NCI-H187 treated with DMSO at 0.1 percent for 48 hours (cell line): ENCODE measurements at regions not wholly inside any gene's neighbourhood (a gene's known extent, or its start where the extent isn't known, plus 50 kb on each side); places are given as distances from the start of the nearest gene placed in this dataset.
"Not testable (repeated sequence)": the region's sequence is repeated elsewhere in the genome, so short reads cannot be mapped to it uniquely, and the experiment has no call there.

Experiments
- DNase-seq: peaks from one replicate; lab custom pipeline; 2025; lab: John Stamatoyannopoulos, UW

DNA sequence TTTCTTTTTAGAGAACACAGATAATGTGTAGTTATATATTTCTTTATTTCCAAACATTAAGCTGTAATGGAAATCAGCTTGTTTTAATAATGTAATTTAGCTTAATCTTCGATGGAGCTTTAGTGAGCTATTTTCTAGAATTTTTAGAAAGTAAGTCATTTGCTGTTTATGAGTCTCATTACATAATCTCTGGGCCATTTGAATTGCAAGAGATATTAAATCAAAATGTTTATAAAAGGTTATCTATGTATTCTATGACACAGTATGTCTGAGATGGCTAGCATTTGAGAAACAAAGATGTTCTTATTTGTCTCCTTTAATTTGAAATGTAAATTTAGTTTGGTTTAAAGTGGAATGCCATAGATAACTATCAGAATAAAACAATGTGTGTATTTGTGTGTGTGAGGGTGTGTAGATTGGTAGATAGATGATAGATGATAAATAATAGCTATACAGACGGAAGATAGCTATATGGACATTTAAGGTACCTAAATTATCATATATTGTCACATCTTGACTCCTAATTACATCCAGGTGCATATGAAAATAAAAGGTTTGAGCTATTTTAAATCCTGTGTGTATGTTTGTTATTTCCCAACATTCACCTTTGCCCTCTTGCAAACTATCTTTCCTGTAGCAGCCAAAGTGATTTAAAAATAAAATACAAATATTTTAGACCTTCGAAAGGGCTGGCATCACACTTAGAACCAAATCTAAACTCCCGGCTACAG, 478.0 kb upstream of the KLF6 start:
- no peak for DNase-seq

DNA sequence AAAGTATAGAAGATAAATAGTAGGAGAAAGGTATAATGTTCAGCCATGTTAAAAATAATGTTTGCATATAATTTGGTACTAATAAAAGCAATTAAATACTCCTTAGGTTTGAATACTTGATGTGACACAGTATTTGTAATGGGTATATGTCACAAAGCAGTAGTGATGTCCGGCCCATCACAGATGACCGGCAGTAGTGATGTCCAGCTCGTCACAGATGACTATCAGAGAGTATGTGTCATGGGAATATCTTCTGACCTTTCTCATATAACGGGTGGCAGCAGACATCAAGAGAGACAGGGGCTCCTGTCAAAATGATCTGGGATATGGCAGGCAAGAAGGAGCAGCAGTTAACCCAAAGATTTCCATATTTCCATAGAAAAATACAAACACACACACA, 477.4 kb upstream of the KLF6 start:
- no peak for DNase-seq

DNA sequence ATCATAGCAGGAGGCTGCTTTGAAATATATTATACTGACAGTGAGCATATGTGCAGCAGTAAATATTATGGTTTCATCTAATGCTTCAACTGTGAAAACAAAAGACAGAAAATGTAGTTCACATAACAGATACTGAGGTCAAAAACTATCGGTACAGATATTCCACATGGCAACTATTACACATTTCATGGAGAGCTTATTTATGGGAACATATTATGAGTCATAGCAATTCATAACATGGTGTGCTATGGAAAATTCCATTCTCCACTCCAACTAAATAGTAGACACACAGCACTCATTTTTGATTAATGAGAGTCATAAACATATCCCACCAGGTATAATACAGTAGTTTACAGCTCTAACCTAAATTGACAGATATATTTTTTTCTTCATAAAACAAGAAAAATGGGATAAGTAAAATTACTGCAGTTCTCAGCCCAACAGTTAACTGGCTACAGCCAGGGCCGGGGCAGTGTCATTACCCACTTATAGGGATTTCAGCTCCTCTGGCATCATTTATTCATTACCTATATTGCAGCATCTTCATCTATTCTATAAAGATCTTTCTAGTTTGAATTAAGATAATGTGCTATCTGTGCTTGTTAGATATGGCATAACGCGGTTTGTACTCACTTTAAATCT, 475.6 kb upstream of the KLF6 start:
- no peak for DNase-seq

DNA sequence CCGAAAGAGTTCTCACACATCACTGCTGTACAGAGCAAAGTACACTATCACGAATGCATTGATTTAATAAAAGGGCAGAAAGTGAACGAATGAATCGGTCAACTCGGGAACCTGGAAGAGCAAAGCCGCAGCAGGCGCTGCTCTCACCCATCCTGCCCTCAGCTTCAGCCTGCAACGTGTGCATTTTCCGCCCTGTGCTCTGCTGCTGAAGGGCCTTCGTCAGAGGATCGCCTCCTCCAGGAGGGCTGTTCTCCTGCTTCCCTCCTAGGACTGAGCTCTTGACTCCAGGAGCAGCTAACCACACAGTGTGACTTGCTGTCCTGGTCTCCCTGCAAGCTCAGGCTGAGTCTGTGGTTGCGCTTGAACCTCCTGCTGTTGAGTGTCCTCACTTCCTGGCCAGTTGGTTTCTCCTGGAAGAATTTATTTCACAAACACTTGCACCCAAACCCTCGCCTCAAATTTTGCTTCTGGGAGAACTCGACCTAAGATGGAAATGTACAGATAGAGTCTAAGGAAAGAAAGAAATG, 473.0 kb upstream of the KLF6 start:
- no peak for DNase-seq

GRCh38 chr10:4256971-4257370, 472.0 kb upstream of the KLF6 start:
- DNase-seq: no peak

- no peak for DNase-seq
These were observed 470.7 kb upstream of the KLF6 start for GRCh38 chr10:4255751-4256150.

DNA sequence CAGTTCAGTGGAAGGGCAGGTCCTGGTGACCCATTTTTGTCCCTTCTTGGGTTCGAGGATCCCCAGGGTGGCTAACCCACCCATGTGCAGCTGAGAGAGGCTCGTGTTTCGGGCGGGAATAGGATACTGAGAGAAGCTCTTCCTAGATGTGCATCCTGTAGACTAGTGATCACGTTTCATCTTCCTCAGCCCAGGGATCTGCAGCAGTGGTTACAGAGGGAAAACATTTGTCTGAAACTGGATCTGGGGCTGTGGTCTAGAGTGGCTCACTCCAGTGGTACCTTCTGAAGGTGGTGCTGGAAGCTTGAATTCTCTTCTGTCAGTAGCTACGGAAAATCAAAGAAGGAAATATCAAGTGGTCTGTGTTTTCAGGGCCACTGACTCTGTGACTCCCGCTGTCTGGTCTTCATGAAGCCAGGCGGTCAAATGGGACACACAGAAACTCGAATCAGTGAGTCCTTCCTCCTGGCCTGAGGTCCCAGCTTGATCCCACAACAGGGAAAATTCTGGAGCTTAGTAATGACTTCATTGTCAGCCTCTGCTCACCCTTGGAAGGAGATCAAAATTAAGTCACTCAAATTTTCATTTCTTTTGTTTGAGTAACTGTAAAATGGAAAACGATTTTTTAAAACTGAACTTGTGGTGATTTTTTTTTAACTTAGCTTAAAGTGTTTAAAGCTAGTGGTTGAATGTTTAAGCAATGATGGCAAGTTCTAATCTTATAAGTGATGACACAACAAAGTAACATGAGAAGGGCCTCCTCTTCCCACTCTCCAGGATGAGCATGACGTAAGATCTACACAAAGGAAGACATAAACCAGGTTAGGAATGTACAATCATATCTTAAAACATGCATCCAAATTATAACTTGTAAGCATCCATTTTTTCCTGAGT, 469.3 kb upstream of the KLF6 start:
- DNase-seq: no peak

- no peak for DNase-seq
These were observed 467.7 kb upstream of the KLF6 start for GRCh38 chr10:4252701-4253100.

DNA sequence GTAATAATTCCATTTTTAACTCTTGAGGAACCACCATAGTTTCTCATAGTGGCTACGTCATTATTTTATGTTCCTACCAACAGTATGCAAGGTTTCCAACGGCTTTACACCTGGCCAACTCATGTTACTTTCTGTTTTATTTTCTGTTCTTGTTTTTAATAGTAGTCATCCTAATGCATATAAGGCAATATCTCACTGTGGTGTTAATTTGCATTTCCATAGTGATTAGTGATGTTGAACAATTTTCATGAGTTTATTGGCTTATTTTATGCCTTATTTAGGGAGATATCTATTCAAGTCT, 465.5 kb upstream of the KLF6 start:
- DNase-seq: no peak

DNA sequence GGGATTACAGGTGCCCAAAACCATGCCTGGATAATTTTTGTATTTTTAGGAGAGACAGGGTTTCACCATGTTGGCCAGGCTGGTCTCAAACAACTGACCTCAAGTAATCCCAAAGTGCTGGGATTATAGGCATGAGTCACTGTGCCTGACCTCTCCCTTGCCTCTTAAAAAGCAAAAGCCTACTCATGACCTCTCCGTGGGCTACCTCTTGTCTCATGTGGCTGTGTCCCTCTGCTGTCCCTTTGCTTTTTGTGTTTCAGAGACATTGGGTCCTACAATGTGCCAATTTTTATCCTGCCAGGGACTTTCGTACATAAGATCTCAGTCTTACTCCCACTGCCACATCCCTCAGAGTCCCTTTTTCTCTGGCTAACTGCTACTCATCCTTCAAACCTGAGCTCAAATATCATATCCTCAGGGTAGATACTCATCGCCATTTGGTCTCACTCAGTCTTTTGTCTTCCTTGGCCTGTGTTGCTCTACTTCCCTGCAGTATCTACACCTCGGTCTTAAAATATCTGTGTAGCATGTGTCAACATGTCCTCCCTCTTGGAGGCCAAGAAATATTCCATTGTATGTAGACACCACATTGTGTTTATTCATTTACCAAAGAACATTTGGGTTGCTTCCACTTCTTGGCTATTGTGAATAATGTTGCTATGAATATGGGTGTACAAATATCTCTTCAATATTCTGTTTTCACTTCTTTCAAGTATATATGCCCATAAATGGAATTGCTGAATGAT, 465.0 kb upstream of the KLF6 start:
- DNase-seq: no peak

GRCh38 chr10:4247379-4247778, 462.4 kb upstream of the KLF6 start:
- no peak for DNase-seq

GRCh38 chr10:4246881-4247358, 461.9 kb upstream of the KLF6 start:
- DNase-seq: no peak

DNA sequence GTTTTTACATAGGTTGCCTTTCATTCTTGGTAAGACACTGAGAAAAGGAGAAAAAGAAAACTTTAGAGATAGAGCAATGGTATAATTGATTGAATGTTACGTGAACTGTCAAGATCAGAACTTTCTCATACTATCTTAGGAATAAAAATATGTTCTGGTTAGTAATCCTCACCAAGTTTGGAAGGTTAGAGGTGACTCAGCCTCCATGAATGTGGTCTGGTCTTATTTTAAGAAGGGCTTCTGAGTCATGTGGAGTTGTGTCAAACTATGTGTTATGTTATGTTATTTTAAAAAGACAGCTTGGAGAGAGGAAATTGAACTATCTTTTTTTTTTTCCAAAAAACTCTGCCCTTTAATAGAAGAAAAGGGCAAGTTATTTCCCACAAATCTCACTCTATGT, 458.6 kb upstream of the KLF6 start:
- no peak for DNase-seq

- no peak for DNase-seq
These were observed 458.2 kb upstream of the KLF6 start for GRCh38 chr10:4243169-4243568.

- no peak for DNase-seq
These were observed 457.6 kb upstream of the KLF6 start for GRCh38 chr10:4242561-4243035.

- no peak for DNase-seq
These were observed 456.8 kb upstream of the KLF6 start for GRCh38 chr10:4241724-4242345.

GRCh38 chr10:4240608-4241197, 455.7 kb upstream of the KLF6 start:
- DNase-seq: no peak

DNA sequence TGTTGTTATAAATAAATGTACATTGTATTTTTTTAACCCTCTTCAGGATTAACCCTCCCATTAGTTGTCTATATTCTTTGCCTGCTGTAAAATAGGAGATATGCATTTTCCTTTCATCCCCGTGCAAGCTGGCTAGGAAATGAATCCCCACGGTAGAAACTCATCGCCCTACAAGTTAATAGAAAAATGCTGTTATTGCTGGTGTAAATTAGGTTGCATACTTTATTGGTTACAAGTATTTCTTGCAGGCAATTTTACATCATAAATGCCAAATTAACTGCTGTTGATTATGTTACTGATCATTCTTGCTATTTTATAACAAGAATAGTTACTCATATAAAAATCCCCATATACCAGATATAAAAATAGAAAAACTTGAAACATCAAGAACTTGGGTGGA, 454.2 kb upstream of the KLF6 start:
- no peak for DNase-seq

DNA sequence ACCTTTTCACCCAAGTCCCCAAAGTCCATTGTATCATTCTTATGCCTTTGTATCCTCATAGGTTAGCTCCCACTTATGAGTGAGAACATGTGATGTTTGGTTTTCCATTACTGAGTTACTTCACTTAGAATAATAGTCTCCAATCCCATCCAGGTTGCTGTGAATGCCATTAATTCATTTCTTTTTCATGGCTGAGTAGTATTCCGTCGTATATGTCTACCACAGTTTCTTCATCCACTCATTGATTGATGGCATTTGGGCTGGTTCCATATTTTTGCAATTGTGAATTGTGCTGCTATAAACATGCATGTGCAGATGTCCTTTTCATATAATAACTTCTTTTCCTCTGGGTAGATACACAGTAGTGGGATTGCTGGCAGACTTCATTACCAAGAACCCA, 451.9 kb upstream of the KLF6 start:
- not testable (repeated sequence) for DNase-seq

GRCh38 chr10:4234661-4235060, 449.7 kb upstream of the KLF6 start:
- DNase-seq: no peak

GRCh38 chr10:4231439-4231838, 446.4 kb upstream of the KLF6 start:
- DNase-seq: no peak
